B cell (primary cell): ENCODE measurements at regions not wholly inside any gene's neighbourhood (a gene's known extent, or its start where the extent isn't known, plus 50 kb on each side); places are given as distances from the start of the nearest gene placed in this dataset.

Experiments used
- ATAC-seq: fragments of 200-7000 bp; cut with Tn5 transposase; one replicate; pipeline ENCODE4 v1.10.0; 2021; ENCODE audit warnings: low read depth, mild to moderate bottlenecking, moderate number of reproducible peaks, moderate library complexity
- CTCF ChIA-PET: fragments of 350-600 bp; sonication (Branson Sonifier 250); formaldehyde crosslinking; loops from one replicate; lab custom pipeline; 2021; ENCODE audit warnings: antibody characterized with exemption, inconsistent platforms; lab: Charles Lee
- POLR2A ChIA-PET: fragments of 350-600 bp; sonication (Branson Sonifier 250); formaldehyde crosslinking; loops from one replicate; lab custom pipeline; 2021; ENCODE audit warnings: antibody characterized with exemption; lab: Charles Lee
- DNase-seq: peaks from one replicate; pipeline ENCODE4 v3.0.0; 2013
- H2AFZ ChIP-seq: 2 replicates; pipeline ENCODE4 v1.6.1; 2012; ENCODE audit warnings: mild to moderate bottlenecking, low read depth, low read length; ENCODE audit not compliant: insufficient read depth, poor library complexity, severe bottlenecking
- H3K27ac ChIP-seq, 2 donors: 1 replicate in 1 of 2; 2 replicates in 1 of 2; pipeline ENCODE4 v1.5.1; 2012 to 2013; ENCODE audit warnings: low read length in 2 of 2, mild to moderate bottlenecking in 2 of 2, moderate library complexity in 1 of 2
- H3K27me3 ChIP-seq, 4 experiments: fragments of 200-600 bp in 1 of 4; sonication (generic) in 1 of 4; replicated peaks in 1 of 4; 1 replicate in 2 of 4; 2 replicates in 2 of 4; pipeline versions ENCODE4 v1.6.1 to v1.7.0; 2013 to 2016; ENCODE audit warnings: low read length in 3 of 4, mild to moderate bottlenecking in 2 of 4, mixed read lengths in 1 of 4, moderate library complexity in 1 of 4; ENCODE audit not compliant: insufficient read depth in 4 of 4, control insufficient read depth in 3 of 4; ENCODE audit errors: control extremely low read depth in 1 of 4
- H3K36me3 ChIP-seq, 2 experiments: replicated peaks in 1 of 2; 1 replicate in 1 of 2; 2 replicates in 1 of 2; pipeline versions ENCODE4 v1.6.1 to v1.7.1; 2013; ENCODE audit warnings: low read length in 1 of 2; ENCODE audit not compliant: insufficient read depth in 2 of 2, control insufficient read depth in 1 of 2; ENCODE audit errors: control extremely low read depth in 1 of 2, extremely low read depth in 1 of 2
- H3K4me1 ChIP-seq, 2 donors: fragments of 200-600 bp in 1 of 2; sonication (generic) in 1 of 2; 1 replicate in 1 of 2; 2 replicates in 1 of 2; pipeline versions ENCODE4 v1.5.1 to v1.6.1; 2013 to 2017; ENCODE audit warnings: low read length in 2 of 2; ENCODE audit not compliant: control insufficient read depth in 2 of 2, insufficient read depth in 2 of 2
- H3K4me2 ChIP-seq: replicated peaks from 2 replicates; pipeline ENCODE3; 2012; ENCODE audit warnings: mild to moderate bottlenecking, low read depth, low read length; ENCODE audit not compliant: poor library complexity, severe bottlenecking
- H3K4me3 ChIP-seq, 5 experiments: fragments of 200-600 bp in 1 of 5; sonication (generic) in 1 of 5; 1 replicate in 3 of 5; 2 replicates in 2 of 5; pipeline versions ENCODE4 v1.5.1 to v1.7.0; 2011 to 2016; ENCODE audit warnings: low read length in 4 of 5, mild to moderate bottlenecking in 4 of 5, low read depth in 2 of 5, control low read depth in 1 of 5, moderate library complexity in 1 of 5; ENCODE audit not compliant: insufficient read depth in 1 of 5; ENCODE audit errors: control extremely low read depth in 1 of 5, extremely low read depth in 1 of 5
- H3K79me2 ChIP-seq: fragments of 200-600 bp; sonication (generic); one replicate; pipeline ENCODE4 v1.6.0; 2016; ENCODE audit warnings: low read length; ENCODE audit not compliant: control insufficient read depth, insufficient read depth
- H3K9ac ChIP-seq: fragments of 200-600 bp; sonication (generic); 2 replicates; pipeline ENCODE4 v1.6.1; 2017; ENCODE audit warnings: mild to moderate bottlenecking, low read length, moderate library complexity
- H3K9me3 ChIP-seq, 3 donors: one replicate each; pipeline versions ENCODE4 v1.6.1 to v1.7.1; 2013; ENCODE audit warnings: low read length in 2 of 3; ENCODE audit not compliant: control insufficient read depth in 2 of 3, insufficient read depth in 1 of 3; ENCODE audit errors: control extremely low read depth in 1 of 3
- H4K20me1 ChIP-seq: 2 replicates; pipeline ENCODE4 v1.6.0; 2012; ENCODE audit warnings: mild to moderate bottlenecking, low read length; ENCODE audit not compliant: insufficient read depth, control insufficient read depth, poor library complexity, severe bottlenecking
- H3K27ac Mint-ChIP-seq: one replicate; pipeline ENCODE4 v1.8.0; 2021; ENCODE audit warnings: mixed read lengths
- H3K27me3 Mint-ChIP-seq: one replicate; pipeline ENCODE4 v1.8.0; 2021; ENCODE audit warnings: mixed read lengths
- H3K4me1 Mint-ChIP-seq: one replicate; pipeline ENCODE4 v1.8.0; 2021; ENCODE audit warnings: mixed read lengths
- H3K4me3 Mint-ChIP-seq: one replicate; pipeline ENCODE4 v1.8.0; 2021; ENCODE audit warnings: mixed read lengths
- H3K9me3 Mint-ChIP-seq: one replicate; pipeline ENCODE4 v1.8.0; 2022; ENCODE audit warnings: mixed read lengths; ENCODE audit not compliant: insufficient read depth
- EZH2 ChIP-seq: IDR thresholded peaks from 2 replicates; pipeline ENCODE4 v1.6.1; 2012; ENCODE audit warnings: borderline replicate concordance, low read depth, mild to moderate bottlenecking, moderate library complexity, low read length; ENCODE audit not compliant: insufficient read depth, poor library complexity, severe bottlenecking
- WGBS: methylation state at CpG from one replicate; pipeline ENCODE4 v1.1.5; 2013; ENCODE audit warnings: missing lambda C conversion rate; ENCODE audit not compliant: insufficient coverage; 5-methylcytosine and 5-hydroxymethylcytosine counted together
- intact Hi-C: fragments of 100-400 bp; cut with micrococcal nuclease; formaldehyde crosslinking; loops from one replicate; pipeline ENCODE4 v1.10.0; 2022
- TF ChIP-seq, protein P1 (sequence below): fragments of 200-600 bp; IDR thresholded peaks from one replicate; pipeline ENCODE4 v1.8.0; 2022; ENCODE audit warnings: antibody characterized with exemption, mild to moderate bottlenecking

DNA sequence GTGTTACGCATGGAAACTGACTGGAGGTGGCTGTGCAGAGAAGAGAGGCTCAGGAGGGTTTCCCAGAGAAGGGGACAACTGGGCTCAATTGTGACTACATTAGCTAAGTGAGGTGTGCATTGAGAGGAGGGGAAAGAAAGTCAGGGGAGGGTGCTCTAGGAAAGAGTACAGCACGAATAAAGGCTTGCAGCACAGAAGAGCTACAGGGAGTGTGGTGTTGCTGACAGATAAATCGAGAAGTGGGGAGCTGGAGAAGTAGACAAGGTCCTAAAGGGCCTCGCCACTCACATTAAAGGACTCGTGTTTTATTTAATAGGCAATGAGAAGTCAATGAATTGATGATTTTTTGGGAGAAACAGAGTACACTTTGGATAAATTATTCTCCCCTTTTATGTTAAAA is 65.7 kb upstream of the CTAGE1 start:
- H3K79me2 ChIP-seq = no peaks in the 10 kb centered on the region
- H3K27me3 ChIP-seq = no peaks in the 10 kb centered on the region
- Mint-ChIP-seq H3K27me3 (no peaks in the 10 kb centered on the region), H3K4me3 (no peak overlapping the region), H3K9me3 (peaks cover 2% of the 10 kb centered on the region), H3K27ac (no peak overlapping the region), H3K4me1 (no peaks in the 10 kb centered on the region)
- no peaks in the 10 kb centered on the region for H4K20me1 ChIP-seq
- H3K9ac ChIP-seq = no peak overlapping the region
- TF ChIP-seq EZH2 = no peak
- TF ChIP-seq, protein P1, sequence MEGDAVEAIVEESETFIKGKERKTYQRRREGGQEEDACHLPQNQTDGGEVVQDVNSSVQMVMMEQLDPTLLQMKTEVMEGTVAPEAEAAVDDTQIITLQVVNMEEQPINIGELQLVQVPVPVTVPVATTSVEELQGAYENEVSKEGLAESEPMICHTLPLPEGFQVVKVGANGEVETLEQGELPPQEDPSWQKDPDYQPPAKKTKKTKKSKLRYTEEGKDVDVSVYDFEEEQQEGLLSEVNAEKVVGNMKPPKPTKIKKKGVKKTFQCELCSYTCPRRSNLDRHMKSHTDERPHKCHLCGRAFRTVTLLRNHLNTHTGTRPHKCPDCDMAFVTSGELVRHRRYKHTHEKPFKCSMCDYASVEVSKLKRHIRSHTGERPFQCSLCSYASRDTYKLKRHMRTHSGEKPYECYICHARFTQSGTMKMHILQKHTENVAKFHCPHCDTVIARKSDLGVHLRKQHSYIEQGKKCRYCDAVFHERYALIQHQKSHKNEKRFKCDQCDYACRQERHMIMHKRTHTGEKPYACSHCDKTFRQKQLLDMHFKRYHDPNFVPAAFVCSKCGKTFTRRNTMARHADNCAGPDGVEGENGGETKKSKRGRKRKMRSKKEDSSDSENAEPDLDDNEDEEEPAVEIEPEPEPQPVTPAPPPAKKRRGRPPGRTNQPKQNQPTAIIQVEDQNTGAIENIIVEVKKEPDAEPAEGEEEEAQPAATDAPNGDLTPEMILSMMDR = no peak
- H3K4me2 ChIP-seq = no peak overlapping the region
- no peak overlapping the region for H2AFZ ChIP-seq
- intact Hi-C loops = no loop called here
- H3K4me1 ChIP-seq = no peaks in the 10 kb centered on the region
- H3K27ac ChIP-seq = no peak overlapping the region
- POLR2A ChIA-PET = no interaction called here
- DNase-seq (no peak), ATAC-seq (no peak)
- 61% methylated on average over 3 of the region's 5 CpGs for WGBS
- no peaks in the 10 kb centered on the region for H3K36me3 ChIP-seq
- CTCF ChIA-PET = no interaction called here
- no peak overlapping the region for H3K4me3 ChIP-seq
- no peaks in the 10 kb centered on the region for H3K9me3 ChIP-seq

DNA sequence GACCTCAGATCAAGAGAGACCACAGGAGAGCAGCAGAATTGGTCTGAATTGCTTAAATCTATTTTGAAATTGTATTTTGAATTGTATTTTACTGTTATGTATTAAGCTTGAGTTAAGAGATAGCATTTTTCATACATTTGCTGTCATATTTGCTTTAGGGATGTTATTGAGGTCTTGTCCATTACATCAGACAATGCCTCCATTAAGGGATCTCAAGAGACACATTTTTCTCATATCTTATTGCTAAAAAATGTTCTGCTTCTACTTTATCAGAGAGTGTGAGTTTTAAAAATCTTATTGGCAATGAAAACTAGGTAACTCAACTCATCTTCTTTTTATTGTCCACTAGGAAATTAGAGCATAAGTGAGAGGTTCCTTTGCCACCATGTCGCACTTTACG is 66.8 kb upstream of the CTAGE1 start:
- Mint-ChIP-seq H3K9me3 (peaks cover 2% of the 10 kb centered on the region), H3K27me3 (no peaks in the 10 kb centered on the region), H3K27ac (no peak overlapping the region), H3K4me3 (no peak overlapping the region), H3K4me1 (no peaks in the 10 kb centered on the region)
- H4K20me1 ChIP-seq = no peaks in the 10 kb centered on the region
- no peak overlapping the region for H3K4me2 ChIP-seq
- POLR2A ChIA-PET = no interaction called here
- no CpG with 5 or more reads among the region's 2 CpGs for WGBS
- H2AFZ ChIP-seq = no peak overlapping the region
- no peak overlapping the region for H3K9ac ChIP-seq
- no peaks in the 10 kb centered on the region for H3K27me3 ChIP-seq
- CTCF ChIA-PET = no interaction called here
- no peak overlapping the region for H3K27ac ChIP-seq
- H3K9me3 ChIP-seq = peaks cover 0 to 2% (median 0%) of the 10 kb centered on the region in 3 donors
- H3K36me3 ChIP-seq = no peaks in the 10 kb centered on the region
- H3K4me1 ChIP-seq = no peaks in the 10 kb centered on the region
- intact Hi-C loops = no loop called here
- no peak for TF ChIP-seq EZH2
- TF ChIP-seq, protein P1 = no peak
- H3K4me3 ChIP-seq = no peak overlapping the region
- H3K79me2 ChIP-seq = no peaks in the 10 kb centered on the region
- no peak for ATAC-seq
- DNase-seq = no peak
